ENCODE measurements at regions not wholly inside any gene's neighbourhood (a gene's known extent, or its start where the extent isn't known, plus 50 kb on each side); places are given as distances from the start of the nearest gene placed in this dataset.

- TF ChIP-seq REST (IDR thresholded peaks at IDR 0.05; ENCODE audit: insufficient read depth in 1 of 2, low read depth in 2 of 2, low read length in 2 of 2) (no peak), SIN3A (IDR thresholded peaks at IDR 0.05; ENCODE audit: borderline replicate concordance, insufficient read depth, low read length) (no peak), POLR2AphosphoS5 (IDR thresholded peaks at IDR 0.05; ENCODE audit: low read depth, low read length) (no peak), TAF1 (IDR thresholded peaks at IDR 0.05; ENCODE audit: borderline replicate concordance, insufficient read depth, low read length) (no peak), FOXP2 (optimal IDR thresholded peaks at IDR 0.05; ENCODE audit: borderline replicate concordance, extremely low read depth, extremely low read length, insufficient read depth) (no peak)
Measured at GRCh38 chr1:240714568-240715292, 102.8 kb upstream of the GREM2 start.

Measured in PFSK-1 (cell line).